Kidney (tissue), 13 donors: ENCODE measurements at regions not wholly inside any gene's neighbourhood (a gene's known extent, or its start where the extent isn't known, plus 50 kb on each side); places are given as distances from the start of the nearest gene placed in this dataset.

Source experiments
- DNase-seq, 5 donors: peaks; one replicate each; pipeline ENCODE4 v3.0.0-alpha.2; 2013 to 2020
- FAIRE-seq: peaks from 2 replicates; lab custom pipeline; 2012; peaks lifted over from hg19 to GRCh38; lab: Jason Lieb, UNC
- H3K27ac ChIP-seq, 2 donors: one replicate each; pipeline ENCODE4 v1.7.0; 2013; ENCODE audit warnings: low read depth in 2 of 2, low read length in 2 of 2, inconsistent platforms in 1 of 2
- H3K27me3 ChIP-seq: one replicate; pipeline ENCODE4 v1.7.1; 2013; ENCODE audit warnings: low read length, inconsistent platforms; ENCODE audit not compliant: control insufficient read depth, insufficient read depth
- H3K36me3 ChIP-seq, 3 donors: one replicate each; pipeline versions ENCODE4 v1.7.0 to v1.7.1; 2013; ENCODE audit warnings: low read length in 3 of 3, control low read depth in 1 of 3, inconsistent platforms in 1 of 3; ENCODE audit not compliant: insufficient read depth in 3 of 3, control insufficient read depth in 2 of 3
- H3K4me1 ChIP-seq, 3 donors: one replicate each; pipeline versions ENCODE4 v1.7.0 to v1.7.1; 2013; ENCODE audit warnings: low read length in 3 of 3, inconsistent platforms in 1 of 3, low read depth in 1 of 3; ENCODE audit not compliant: control insufficient read depth in 2 of 3, insufficient read depth in 2 of 3
- H3K4me3 ChIP-seq, 3 donors: one replicate each; pipeline versions ENCODE4 v1.7.0 to v1.8.1; 2013; ENCODE audit warnings: low read length in 3 of 3, control low read depth in 1 of 3, inconsistent platforms in 1 of 3
- H3K9ac ChIP-seq, 3 donors: one replicate each; pipeline versions ENCODE4 v1.7.0 to v1.7.1; 2013; ENCODE audit warnings: low read length in 3 of 3, control low read depth in 1 of 3, inconsistent platforms in 1 of 3
- H3K9me3 ChIP-seq, 3 donors: one replicate each; pipeline versions ENCODE4 v1.7.0 to v1.7.1; 2013; ENCODE audit warnings: low read length in 3 of 3, control low read depth in 1 of 3, inconsistent platforms in 1 of 3; ENCODE audit not compliant: control insufficient read depth in 2 of 3, insufficient read depth in 1 of 3
- CTCF ChIP-seq: IDR thresholded peaks from 3 replicates; pipeline ENCODE4 v1.5.1; 2012; ENCODE audit warnings: mild to moderate bottlenecking, moderate library complexity, borderline replicate concordance; ENCODE audit not compliant: insufficient read depth; ENCODE audit errors: extremely low read depth
- intact Hi-C: fragments of 100-400 bp; cut with DNase I; formaldehyde crosslinking; loops from one replicate; pipeline ENCODE4 v1.11.1; 2022
- donor health status: control.
- donor health status: control.
- donor health status: control.
- donor health status: control.
- donor health status: control.
- donor health status: DM: yes; HTN: yes; CAD: no.
- donor health status: Normal renal cell carcinoma (clear cell type).

GRCh38 chr2:9755008-9755407, 88.3 kb upstream of the TAF1B start:
- H3K4me1 ChIP-seq = peaks cover 0 to 9% (median 0%) of the 10 kb centered on the region in 3 donors
- no peaks in the 10 kb centered on the region for H3K9me3 ChIP-seq
- DNase-seq = no peak
- no peaks in the 10 kb centered on the region for H3K36me3 ChIP-seq
- no peak overlapping the region for H3K27ac ChIP-seq
- intact Hi-C loops = no loop called here
- H3K9ac ChIP-seq = no peak overlapping the region
- H3K4me3 ChIP-seq = no peak overlapping the region
- no peak for FAIRE-seq
- no peak for TF ChIP-seq CTCF
- H3K27me3 ChIP-seq = no peaks in the 10 kb centered on the region

- Histone ChIP-seq H3K27ac (no peak overlapping the region), H3K36me3 (no peaks in the 10 kb centered on the region), H3K9me3 (no peaks in the 10 kb centered on the region), H3K4me3 (no peak overlapping the region), H3K4me1 (peaks cover 0 to 9% (median 0%) of the 10 kb centered on the region in 3 donors), H3K9ac (no peak overlapping the region), H3K27me3 (no peaks in the 10 kb centered on the region)
- DNase-seq = no peak
- no peak for FAIRE-seq
- intact Hi-C loops = no loop called here
- TF ChIP-seq CTCF = no peak
Measured at GRCh38 chr2:9755638-9756037, 87.6 kb upstream of the TAF1B start.

- TF ChIP-seq CTCF = no peak
- Histone ChIP-seq H3K27ac (no peak overlapping the region), H3K4me1 (peaks cover 0 to 9% (median 0%) of the 10 kb centered on the region in 3 donors), H3K36me3 (no peaks in the 10 kb centered on the region), H3K4me3 (no peak overlapping the region), H3K9ac (no peak overlapping the region), H3K9me3 (no peaks in the 10 kb centered on the region), H3K27me3 (no peaks in the 10 kb centered on the region)
- FAIRE-seq (no peak), DNase-seq (no peak)
- intact Hi-C loops = no loop called here
Measured at GRCh38 chr2:9756692-9757250, 86.5 kb upstream of the TAF1B start.
